Nephron progenitor cell (in vitro differentiated cells): ENCODE measurements at regions not wholly inside any gene's neighbourhood (a gene's known extent, or its start where the extent isn't known, plus 50 kb on each side); places are given as distances from the start of the nearest gene placed in this dataset.

Source experiments
- DNase-seq: peaks from one replicate; pipeline ENCODE4 v3.0.0; 2021
- H3K27ac Mint-ChIP-seq: 2 replicates; pipeline ENCODE4 v1.8.0; 2021; ENCODE audit warnings: mild to moderate bottlenecking, moderate library complexity, mixed read lengths
- H3K27me3 Mint-ChIP-seq: 2 replicates; pipeline ENCODE4 v1.8.0; 2021; ENCODE audit warnings: mild to moderate bottlenecking, low read depth, mixed read lengths; ENCODE audit not compliant: poor library complexity
- H3K36me3 Mint-ChIP-seq: 2 replicates; pipeline ENCODE4 v1.8.0; 2021; ENCODE audit warnings: low read depth, mixed read lengths
- H3K4me1 Mint-ChIP-seq: 2 replicates; pipeline ENCODE4 v1.8.0; 2021; ENCODE audit warnings: mixed read lengths
- H3K4me3 Mint-ChIP-seq: 2 replicates; pipeline ENCODE4 v1.8.0; 2021; ENCODE audit warnings: mild to moderate bottlenecking, moderate library complexity, mixed read lengths
- H3K9me3 Mint-ChIP-seq: 2 replicates; pipeline ENCODE4 v1.8.0; 2021; ENCODE audit warnings: mild to moderate bottlenecking, moderate library complexity, mixed read lengths
- TF ChIP-seq, protein P1 (sequence below): fragments of 200-600 bp; sonication (generic); IDR thresholded peaks from 2 replicates; pipeline ENCODE4 v1.5.0; 2021; ENCODE audit warnings: antibody characterized with exemption

DNA sequence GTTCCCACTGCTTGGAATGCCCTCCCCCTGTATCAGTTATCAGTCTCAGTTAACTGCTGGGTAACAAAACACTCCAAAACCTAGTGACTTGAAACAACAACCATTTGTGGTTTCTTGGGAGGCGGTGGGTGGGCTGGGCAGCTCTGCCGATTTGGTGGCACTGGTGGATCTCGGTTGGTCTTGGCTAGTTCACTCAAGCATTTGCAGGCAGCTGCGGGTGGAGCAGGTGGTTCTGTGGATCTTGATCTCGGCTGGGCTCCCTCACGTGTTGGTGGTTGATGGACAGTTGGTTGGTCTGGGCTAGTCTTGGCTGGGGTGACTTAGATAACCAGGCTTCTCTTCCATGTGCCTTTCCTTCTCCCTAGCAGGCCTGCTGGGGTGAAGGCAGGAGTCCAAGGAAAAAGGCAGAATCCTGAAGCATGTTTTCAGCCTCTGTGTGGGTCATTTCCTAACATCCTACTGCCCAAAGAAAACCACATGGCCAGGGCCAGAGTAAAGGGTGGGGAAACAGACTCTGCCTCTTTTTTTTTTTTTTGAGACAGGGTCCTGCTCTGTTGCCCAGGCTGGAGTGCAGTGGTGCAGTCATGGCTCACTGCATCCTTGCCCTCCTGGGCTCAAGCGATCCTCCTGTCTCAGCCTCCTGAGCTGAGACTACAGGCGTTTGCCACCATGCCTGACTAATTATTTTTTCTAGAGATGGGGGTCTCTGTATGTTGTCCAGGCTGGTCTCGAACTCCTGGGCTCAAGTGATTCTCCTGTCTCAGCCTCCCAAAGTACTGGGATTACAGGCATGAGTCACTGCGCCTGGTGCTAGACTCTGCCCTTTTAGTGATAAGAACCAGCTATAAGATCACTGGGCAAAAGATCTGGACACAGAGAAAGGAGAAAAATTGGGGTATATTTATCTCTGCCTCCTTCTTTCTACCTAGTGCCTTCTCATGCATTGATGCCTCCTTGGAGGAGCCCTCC lies 183.7 kb downstream of the RGS3 start:
- H3K9me3 Mint-ChIP-seq, result peaks cover 6% of the 10 kb centered on the region
- H3K27ac Mint-ChIP-seq, result no peak overlapping the region
- no peak for DNase-seq
- H3K27me3 Mint-ChIP-seq, result peaks cover 6% of the 10 kb centered on the region
- TF ChIP-seq, protein P1, sequence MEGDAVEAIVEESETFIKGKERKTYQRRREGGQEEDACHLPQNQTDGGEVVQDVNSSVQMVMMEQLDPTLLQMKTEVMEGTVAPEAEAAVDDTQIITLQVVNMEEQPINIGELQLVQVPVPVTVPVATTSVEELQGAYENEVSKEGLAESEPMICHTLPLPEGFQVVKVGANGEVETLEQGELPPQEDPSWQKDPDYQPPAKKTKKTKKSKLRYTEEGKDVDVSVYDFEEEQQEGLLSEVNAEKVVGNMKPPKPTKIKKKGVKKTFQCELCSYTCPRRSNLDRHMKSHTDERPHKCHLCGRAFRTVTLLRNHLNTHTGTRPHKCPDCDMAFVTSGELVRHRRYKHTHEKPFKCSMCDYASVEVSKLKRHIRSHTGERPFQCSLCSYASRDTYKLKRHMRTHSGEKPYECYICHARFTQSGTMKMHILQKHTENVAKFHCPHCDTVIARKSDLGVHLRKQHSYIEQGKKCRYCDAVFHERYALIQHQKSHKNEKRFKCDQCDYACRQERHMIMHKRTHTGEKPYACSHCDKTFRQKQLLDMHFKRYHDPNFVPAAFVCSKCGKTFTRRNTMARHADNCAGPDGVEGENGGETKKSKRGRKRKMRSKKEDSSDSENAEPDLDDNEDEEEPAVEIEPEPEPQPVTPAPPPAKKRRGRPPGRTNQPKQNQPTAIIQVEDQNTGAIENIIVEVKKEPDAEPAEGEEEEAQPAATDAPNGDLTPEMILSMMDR, result no peak
- peaks cover 75% of the 10 kb centered on the region for H3K4me1 Mint-ChIP-seq
- H3K36me3 Mint-ChIP-seq, result no peaks in the 10 kb centered on the region
- no peak overlapping the region for H3K4me3 Mint-ChIP-seq

DNA sequence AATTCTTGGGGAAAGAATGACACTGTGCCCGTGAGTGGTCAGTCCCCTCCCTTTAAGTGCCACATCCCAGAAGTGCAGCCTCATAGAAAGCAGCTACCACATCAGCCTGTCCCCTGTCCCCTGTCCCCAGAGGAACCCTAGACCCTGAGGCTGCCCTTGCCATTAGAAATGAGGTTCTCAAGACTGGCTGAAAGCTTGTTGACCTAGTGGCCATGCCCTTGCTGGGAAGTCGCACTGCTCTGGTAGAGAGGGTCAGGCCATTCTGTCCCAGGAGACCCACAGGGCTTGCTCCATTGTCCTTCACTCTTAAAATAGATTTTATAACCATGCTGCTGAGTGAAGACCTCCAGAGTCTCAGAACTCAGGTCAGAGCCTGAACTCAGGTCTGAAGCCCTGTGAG lies 184.5 kb downstream of the RGS3 start:
- Mint-ChIP-seq H3K9me3 (peaks cover 4% of the 10 kb centered on the region), H3K27ac (peak overlapping the region; percentile 51), H3K36me3 (no peaks in the 10 kb centered on the region), H3K4me1 (peaks cover 83% of the 10 kb centered on the region), H3K27me3 (peaks cover 6% of the 10 kb centered on the region), H3K4me3 (no peak overlapping the region)
- DNase-seq, result no peak
- TF ChIP-seq, protein P1, result no peak

DNA sequence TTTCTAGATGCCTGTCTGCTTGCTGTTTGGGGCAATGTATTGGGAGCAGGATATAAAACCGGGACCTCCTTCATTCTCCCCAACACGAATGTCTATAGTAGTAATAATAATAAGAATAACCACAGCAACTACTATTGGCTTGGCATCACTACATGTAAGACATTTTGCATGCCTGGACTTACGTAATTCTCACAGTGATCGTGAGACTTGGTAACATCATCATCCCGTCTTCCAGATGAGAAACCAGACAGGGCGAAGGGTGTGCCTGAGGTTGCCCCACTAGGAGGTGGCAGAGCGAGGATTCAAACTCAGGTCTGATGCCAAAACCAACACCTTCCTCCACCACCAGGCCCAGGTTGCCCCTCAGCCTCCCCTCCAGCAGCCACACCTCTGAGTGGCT lies 185.1 kb downstream of the RGS3 start:
- Mint-ChIP-seq H3K4me3 (no peak overlapping the region), H3K9me3 (peaks cover under 1% of the 10 kb centered on the region), H3K4me1 (peaks cover 86% of the 10 kb centered on the region), H3K36me3 (no peaks in the 10 kb centered on the region), H3K27ac (no peak overlapping the region), H3K27me3 (peaks cover 6% of the 10 kb centered on the region)
- DNase-seq, result no peak
- TF ChIP-seq, protein P1, result no peak

DNA sequence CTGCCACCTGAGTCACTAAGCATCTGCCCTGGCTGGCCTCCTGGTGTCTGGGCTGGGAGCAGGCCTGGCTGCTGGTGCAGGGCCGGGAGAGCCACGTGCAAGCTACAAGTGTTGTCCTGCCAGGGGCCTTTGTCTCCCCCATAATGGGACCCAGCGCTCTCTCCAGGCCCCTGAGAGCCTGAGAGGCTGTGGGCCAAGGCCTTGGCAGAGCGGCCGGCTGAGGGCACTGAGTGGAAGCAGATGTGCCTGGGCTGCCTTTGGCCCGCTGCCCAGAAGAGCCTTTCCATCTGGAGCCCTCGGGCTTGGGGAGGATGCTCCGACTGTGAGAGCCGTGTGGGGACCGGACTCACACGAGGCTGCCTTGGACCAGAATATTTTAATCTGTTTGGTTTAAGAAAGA lies 185.5 kb downstream of the RGS3 start:
- H3K9me3 Mint-ChIP-seq, result no peaks in the 10 kb centered on the region
- H3K27ac Mint-ChIP-seq, result peak overlapping the region; percentile 64
- no peak for DNase-seq
- H3K4me1 Mint-ChIP-seq, result peaks cover 89% of the 10 kb centered on the region
- TF ChIP-seq, protein P1, result no peak
- no peaks in the 10 kb centered on the region for H3K36me3 Mint-ChIP-seq
- peaks cover 6% of the 10 kb centered on the region for H3K27me3 Mint-ChIP-seq
- H3K4me3 Mint-ChIP-seq, result no peak overlapping the region

DNA sequence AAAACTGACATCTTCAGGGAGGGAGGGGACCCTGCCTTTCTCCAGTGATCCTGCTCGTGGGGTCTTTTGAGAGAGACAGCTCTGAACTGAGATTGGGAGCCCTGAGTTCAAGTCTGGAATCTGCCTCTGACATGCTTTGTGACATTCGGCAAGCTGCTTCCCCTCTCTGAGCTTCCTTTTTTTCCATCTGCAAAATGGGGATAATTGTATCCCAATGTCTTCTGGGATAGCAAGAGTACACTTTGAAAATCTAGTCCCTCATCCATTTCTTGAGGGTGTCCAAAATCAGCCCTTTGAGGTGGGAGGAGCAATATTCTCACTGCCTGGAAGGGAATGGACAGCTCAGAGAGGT lies 186.3 kb downstream of the RGS3 start:
- TF ChIP-seq, protein P1, result no peak
- Mint-ChIP-seq H3K4me1 (peaks cover 89% of the 10 kb centered on the region), H3K36me3 (no peaks in the 10 kb centered on the region), H3K27me3 (peaks cover 6% of the 10 kb centered on the region), H3K4me3 (no peak overlapping the region), H3K27ac (peak overlapping the region; percentile 96), H3K9me3 (no peaks in the 10 kb centered on the region)
- DNase-seq, result no peak
